H1 (cell line): ENCODE measurements at regions not wholly inside any gene's neighbourhood (a gene's known extent, or its start where the extent isn't known, plus 50 kb on each side); places are given as distances from the start of the nearest gene placed in this dataset.

ENCODE experiments used
- CHD1 ChIP-seq: IDR thresholded peaks from 2 replicates; pipeline ENCODE4 v1.6.1; 2012; ENCODE audit warnings: low read depth, low read length, improper control_type of control experiment
- CTCF ChIP-seq, 3 experiments: IDR thresholded peaks; 1 replicate in 2 of 3; 2 replicates in 1 of 3; pipeline versions ENCODE4 v1.5.1 to v1.6.1; 2011; ENCODE audit warnings: low read length in 3 of 3, mild to moderate bottlenecking in 3 of 3, inconsistent platforms in 2 of 3, low read depth in 1 of 3, moderate library complexity in 1 of 3; ENCODE audit not compliant: insufficient read depth in 1 of 3; ENCODE audit errors: control extremely low read depth in 1 of 3
- EGR1 ChIP-seq: IDR thresholded peaks from 2 replicates; pipeline ENCODE4 v1.6.1; 2011; ENCODE audit warnings: low read depth, low read length, borderline replicate concordance
- EZH2 ChIP-seq: fragments of 200-600 bp; sonication (generic); IDR thresholded peaks from 2 replicates; pipeline ENCODE4 v1.7.1; 2012; ENCODE audit warnings: low read depth, mild to moderate bottlenecking, moderate library complexity, low read length, inconsistent platforms; ENCODE audit not compliant: severe bottlenecking
- MAFK ChIP-seq: IDR thresholded peaks from 2 replicates; pipeline ENCODE4 v1.6.1; 2012; ENCODE audit warnings: low read depth, mild to moderate bottlenecking, improper control_type of control experiment, low read length
- POLR2A ChIP-seq, 2 experiments: IDR thresholded peaks; 1 replicate in 1 of 2; 2 replicates in 1 of 2; pipeline ENCODE4 v1.6.1; 2011; ENCODE audit warnings: low read depth in 2 of 2, low read length in 2 of 2, mild to moderate bottlenecking in 2 of 2; ENCODE audit errors: control extremely low read depth in 1 of 2
- POLR2AphosphoS5 ChIP-seq: IDR thresholded peaks from 2 replicates; pipeline ENCODE4 v1.6.1; 2011; ENCODE audit warnings: low read depth, low read length
- RXRA ChIP-seq: IDR thresholded peaks from 2 replicates; pipeline ENCODE4 v1.6.1; 2011; ENCODE audit warnings: low read depth, mild to moderate bottlenecking, low read length, moderate library complexity; ENCODE audit not compliant: insufficient read depth
- SIN3A ChIP-seq, 2 experiments: IDR thresholded peaks in 1 of 2; conservative IDR thresholded peaks in 1 of 2; 2 replicates each; pipeline ENCODE4 v1.6.1; 2011 to 2012; ENCODE audit warnings: low read length in 2 of 2, improper control_type of control experiment in 1 of 2, low read depth in 1 of 2, mild to moderate bottlenecking in 1 of 2

- no peak for TF ChIP-seq CTCF (IDR thresholded peaks at IDR 0.05; ENCODE audit: control extremely low read depth in 1 of 3, insufficient read depth in 1 of 3, low read depth in 1 of 3, low read length in 3 of 3)
- TF ChIP-seq SIN3A (conservative IDR thresholded peaks at IDR 0.05 in 1 of 2, IDR thresholded peaks at IDR 0.05 in 1 of 2; ENCODE audit: low read depth in 1 of 2, low read length in 2 of 2): no peak
- TF ChIP-seq CHD1: no peak
- no peak for TF ChIP-seq POLR2A (IDR thresholded peaks at IDR 0.05; ENCODE audit: control extremely low read depth in 1 of 2, low read depth in 2 of 2, low read length in 2 of 2)
- no peak for TF ChIP-seq MAFK
- TF ChIP-seq POLR2AphosphoS5: no peak
- no peak for TF ChIP-seq EGR1
- no peak for TF ChIP-seq RXRA
- TF ChIP-seq EZH2: no peak
These were observed 113.2 kb downstream of the SPCS3 start for GRCh38 chr4:176432811-176433540.
